Eye (tissue), 1 donor: ENCODE measurements at regions not wholly inside any gene's neighbourhood (a gene's known extent, or its start where the extent isn't known, plus 50 kb on each side); places are given as distances from the start of the nearest gene placed in this dataset.
A peak's percentile ranks its signal among the peaks of the same experiment; 100 is the strongest.

Experiments
- DNase-seq: peaks from one replicate; pipeline ENCODE4 v3.0.0-alpha.2; 2015

- no peak for DNase-seq
Observed at GRCh38 chr3:57009802-57010201, 50.7 kb upstream of the SPATA12 start.

DNA sequence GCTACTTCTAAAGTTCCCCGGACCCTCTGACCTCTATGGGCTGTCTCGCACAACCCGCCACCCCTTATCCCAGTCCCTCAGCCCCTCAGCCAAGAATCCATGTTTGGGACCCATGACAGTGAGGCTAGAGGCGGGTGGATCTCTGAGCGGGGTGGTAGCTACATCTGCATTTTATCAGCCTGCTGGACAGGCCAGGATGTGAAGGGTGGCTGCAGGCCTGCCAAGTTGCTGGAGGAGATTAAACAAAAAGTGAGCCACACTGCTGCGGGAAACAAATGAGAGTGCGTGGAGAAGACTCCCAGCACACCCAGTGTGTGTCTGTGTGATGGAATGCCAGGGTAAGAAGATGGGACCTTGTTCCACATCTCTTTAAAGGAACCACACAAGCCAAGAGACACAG, 51.1 kb upstream of the SPATA12 start:
- no peak for DNase-seq

GRCh38 chr3:57007521-57008460, 52.7 kb upstream of the SPATA12 start:
- peak; percentile 33 for DNase-seq

DNA sequence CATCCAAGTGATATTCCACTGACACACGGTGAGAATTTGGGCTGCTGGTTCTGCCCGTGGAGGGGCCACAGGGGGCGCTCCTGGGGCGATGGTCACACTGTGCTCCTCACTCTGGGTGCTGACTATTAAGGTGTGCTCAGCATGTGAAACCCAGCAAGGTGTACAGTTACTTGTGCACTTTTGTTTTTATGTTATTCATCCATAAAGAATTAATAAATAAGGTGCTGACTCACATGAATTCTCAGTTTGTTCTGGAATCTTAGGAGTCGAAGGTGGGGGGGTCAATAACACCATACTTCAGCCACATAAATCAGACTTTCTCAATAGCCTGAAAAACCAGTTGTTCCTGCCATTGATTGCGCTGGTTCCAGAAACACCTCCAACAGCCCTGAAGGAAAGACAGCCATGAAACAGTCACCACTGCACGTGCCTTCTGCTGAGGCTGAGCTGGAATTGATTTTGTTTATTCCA, 53.5 kb upstream of the SPATA12 start:
- peak; percentile 26 for DNase-seq

GRCh38 chr3:57006179-57006657, 54.2 kb upstream of the SPATA12 start:
- peak; percentile 35 for DNase-seq

GRCh38 chr3:57004229-57004628, 56.2 kb upstream of the SPATA12 start:
- no peak for DNase-seq

- DNase-seq = no peak
Observed at GRCh38 chr3:57003676-57004075, 56.8 kb upstream of the SPATA12 start.

DNA sequence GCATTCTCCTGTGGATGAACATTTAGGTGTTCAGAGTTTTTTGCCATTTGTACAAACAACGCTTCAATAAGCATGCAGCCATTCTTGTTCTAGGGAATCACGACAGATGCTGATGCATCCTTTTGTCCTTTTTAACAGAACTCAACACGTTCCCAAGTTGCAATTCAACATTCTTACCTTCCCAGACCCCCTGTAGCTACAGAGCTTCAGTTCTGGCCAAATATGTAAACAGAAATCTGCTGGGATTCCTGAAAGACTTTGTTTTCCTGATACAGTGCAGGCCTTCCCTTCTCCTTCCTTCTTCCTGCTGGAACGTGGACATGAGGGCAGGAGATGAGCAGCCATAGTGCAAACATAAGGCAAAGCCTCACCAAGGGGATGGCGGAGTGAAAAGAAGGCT, 59.1 kb upstream of the SPATA12 start:
- DNase-seq = no peak

DNA sequence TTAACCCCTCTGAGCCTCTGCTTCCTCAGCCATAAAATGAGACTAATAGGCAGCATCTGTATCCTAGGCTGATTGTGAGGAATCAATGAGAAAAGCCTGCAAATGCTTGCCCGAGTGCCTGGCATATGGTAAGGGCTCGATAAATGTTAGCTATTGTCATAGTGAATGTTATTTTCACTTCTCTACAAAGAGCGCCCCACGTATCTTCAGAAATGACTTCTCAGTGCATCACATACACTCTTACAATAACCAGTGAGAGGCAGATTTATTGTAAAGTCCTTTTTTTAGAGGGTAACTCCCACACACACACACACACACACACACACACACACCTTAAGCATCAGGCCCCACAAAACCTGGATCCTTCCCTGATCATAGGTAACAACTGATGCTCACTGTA, 60.5 kb upstream of the SPATA12 start:
- no peak for DNase-seq

GRCh38 chr3:56999547-56999946, 60.9 kb upstream of the SPATA12 start:
- no peak for DNase-seq

- no peak for DNase-seq
Observed at GRCh38 chr3:56998076-56998529, 62.4 kb upstream of the SPATA12 start.

DNA sequence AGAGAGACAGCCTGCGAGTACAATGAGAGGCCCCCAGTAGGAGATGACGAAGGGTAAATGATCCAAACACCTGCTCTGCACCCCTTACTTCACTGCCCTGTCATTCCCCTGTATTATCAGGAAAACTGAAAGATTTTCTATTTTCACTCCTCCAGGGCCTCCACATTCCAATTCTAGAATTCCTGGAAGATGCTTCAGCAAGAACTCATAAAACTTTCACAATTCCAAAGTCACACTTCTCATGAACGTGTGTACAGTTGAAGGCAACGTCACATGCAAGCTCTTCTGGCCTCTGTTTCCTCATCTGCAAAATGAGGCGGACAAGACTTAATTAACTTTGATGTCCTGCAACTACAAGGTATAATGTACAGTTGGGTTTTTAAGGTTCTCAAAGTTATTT, 62.8 kb upstream of the SPATA12 start:
- DNase-seq = no peak

DNA sequence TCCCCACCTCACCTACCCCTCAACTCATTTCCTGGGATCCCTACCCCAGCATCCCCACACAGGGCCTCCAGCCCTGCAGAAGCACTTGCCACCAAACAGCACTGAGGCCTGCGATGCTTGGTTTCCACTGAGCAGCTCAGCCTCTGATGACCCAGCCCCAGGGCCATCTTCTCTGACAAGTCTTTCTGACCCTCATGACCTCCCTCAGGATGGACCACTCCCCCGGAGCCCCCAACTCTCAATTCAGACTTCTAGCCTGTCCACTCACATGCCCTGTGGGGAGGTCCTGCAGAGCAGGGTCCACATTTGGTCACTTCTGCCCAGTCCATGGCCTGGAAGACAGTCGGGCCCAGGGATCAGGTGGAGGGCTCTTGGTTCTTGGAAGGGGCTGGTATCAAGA, 63.4 kb upstream of the SPATA12 start:
- DNase-seq = no peak

- no peak for DNase-seq
Observed at GRCh38 chr3:56994391-56994790, 66.1 kb upstream of the SPATA12 start.

DNA sequence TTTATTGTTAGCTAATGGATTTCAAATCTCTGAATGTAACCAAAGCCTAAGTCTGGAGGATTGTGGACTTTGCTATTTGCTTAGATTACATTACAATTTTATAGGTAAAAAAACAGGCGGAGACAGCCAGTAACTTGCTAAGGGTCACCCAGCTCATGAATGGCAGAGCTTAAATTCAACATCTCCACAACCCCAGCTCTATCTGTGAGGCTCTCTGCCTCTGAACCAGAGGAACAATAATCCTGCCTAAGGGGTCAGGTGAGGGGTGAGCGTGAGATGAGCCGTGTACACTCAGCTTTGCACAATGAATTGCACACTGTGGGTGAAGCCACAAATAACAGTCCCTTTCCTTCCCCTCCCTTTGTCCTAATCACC, 69.8 kb upstream of the SPATA12 start:
- no peak for DNase-seq

DNA sequence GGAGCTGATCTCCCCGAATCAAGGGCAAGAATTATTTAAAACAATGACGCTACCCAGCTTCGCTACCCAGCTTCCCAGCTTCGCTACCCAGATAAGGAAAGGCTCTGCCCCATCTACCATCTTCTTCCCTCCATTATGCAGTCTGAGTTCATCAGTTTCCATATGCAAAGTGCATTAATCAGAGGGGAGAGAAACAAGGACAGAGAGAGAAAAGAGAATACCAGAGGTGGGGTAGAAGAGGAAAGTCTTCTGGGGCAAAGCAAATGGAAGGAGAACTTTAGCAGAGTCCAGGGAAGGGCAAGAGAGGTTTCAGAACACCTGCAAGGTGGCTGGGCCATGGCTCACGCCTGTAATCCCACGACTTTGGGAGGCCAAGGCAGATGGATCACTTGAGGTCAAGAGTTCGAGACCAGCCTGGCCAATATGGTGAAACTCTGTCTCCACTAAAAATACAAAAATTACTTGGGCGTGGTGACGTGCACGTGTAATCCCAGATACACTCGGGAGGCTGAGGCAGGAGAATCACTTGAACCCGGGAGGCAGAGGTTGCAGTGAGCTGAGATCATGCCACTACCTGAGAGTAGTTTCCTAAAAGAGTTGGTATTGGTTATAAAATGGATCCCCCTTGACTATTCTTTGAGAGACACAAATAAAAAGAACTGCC, 70.4 kb upstream of the SPATA12 start:
- no peak for DNase-seq

DNA sequence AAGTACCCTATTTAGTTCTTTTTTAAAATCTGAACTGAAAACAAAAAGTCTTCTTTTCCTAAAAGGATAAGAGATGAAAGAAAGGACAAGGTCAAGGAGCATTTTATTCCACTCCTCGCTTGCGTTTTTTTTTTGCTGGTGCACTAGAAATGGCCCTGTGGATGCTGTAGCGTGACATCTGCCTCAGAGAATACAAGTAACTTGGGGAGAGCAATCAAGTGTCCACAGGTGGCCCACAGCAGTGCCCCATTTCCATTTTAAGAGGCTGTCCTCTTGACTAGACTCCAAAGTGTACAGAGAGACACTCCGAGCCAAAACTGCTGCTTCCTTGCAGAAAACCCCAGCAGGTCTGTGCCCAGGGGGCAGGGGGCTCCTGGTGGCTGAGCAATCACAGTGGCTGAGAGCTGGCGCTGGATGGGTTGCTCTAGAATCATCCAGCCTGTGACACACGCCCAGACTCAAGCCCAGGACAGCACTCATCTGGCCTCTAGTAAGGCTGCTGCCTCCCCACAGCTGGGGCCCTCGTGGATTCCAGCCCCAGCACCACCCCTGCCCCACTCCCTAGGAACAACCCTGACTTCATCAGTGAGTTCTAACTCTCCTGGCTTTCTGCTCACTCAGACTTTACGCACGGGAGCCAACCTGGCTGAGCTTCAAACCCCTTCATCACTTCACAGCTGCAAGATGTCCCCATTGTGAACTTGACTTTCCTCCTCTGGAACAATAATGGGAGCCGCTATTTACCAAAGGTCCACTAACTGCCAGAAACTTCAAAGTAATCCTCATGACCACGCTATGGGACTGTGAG, 71.1 kb upstream of the SPATA12 start:
- no peak for DNase-seq

DNA sequence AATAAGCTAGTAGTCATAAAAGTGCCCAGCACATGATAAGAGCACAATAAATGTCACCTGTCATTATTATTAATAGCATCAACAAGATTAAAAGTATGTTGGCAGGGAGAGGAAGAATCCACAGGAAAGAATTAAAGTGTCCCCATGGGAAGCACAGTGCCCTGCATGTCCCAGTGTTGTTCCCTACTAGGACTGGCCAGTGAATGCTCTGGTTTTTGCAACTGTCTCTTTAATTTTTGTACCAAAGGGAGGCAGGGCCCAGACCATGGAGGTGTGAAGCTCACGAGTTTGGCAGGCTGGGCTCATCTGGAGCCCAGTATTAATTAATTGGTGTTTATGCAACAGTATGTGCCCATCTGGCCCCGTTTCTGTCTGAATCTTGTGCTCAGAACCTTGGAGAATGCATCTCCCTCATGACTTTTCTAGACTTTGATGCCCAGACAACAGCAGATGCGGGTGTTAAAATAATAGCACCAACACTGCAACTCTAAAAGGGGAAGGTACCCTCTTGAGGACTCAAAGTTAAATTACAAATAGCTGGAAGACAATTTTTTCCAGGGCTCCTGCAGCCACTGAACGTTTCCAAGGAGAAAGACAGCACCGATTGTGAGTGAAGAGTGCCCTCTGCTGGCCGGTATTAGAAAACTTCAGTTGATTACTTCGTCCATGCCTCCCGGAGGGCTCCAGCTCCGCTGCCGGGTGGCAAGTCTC, 71.9 kb upstream of the SPATA12 start:
- peak; percentile 96 for DNase-seq

DNA sequence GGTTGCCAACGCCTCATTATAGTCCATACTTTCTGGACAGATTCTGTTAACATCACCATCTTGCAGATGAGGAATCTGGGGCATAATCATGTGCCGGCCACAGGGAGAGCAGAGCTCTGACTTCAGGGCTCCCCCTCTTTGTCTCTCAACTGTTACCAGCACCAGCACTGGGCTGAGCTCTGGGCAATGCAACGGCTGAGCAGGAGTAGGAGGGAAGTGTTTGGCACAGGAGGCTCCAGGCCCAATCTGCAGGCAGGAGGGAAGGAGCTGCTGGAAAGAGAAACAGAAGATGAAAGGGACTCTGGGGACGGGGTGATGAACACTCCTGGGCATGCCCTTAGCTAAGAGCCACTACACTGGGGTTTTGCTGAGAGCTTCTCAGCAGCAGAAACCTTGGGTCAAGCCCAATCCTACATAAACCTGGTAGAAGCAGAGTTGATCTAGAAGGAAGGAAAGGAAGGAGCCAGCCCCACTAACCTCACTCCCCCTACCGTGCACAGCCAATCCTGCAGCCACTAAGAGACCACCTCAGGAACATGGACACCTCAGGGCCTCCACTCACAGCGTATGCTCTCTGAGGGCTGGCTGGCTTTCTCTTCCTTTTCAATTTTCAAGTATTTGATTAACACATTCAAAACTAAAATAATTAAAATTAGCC, 73.1 kb upstream of the SPATA12 start:
- no peak for DNase-seq

- DNase-seq = no peak
Observed at GRCh38 chr3:56986347-56986746, 74.1 kb upstream of the SPATA12 start.

- no peak for DNase-seq
Observed at GRCh38 chr3:56985878-56986277, 74.6 kb upstream of the SPATA12 start.

DNA sequence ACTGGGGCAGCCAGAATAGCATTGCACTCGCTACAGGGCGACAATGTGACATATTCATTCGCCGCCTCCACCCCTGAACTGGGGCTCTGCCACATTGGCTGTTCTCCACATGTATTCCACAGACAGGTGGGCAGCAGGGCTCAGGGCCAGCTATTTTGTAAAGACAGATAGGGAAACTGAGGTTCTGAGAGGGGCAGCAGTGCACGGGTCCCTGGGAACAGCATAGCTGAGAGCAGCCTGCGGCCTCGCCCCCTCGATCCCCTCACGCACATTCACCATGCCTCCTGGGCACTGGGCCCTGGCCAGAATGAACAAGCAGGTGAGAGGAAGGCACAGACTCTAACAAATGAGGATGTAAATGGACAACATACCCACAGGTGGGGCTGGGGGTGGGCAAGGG, 75.0 kb upstream of the SPATA12 start:
- DNase-seq = no peak
